GM12878 (cell line): ENCODE measurements at regions not wholly inside any gene's neighbourhood (a gene's known extent, or its start where the extent isn't known, plus 50 kb on each side); places are given as distances from the start of the nearest gene placed in this dataset.

Experiments used
- ATAC-seq: fragments of 200-7000 bp; cut with Tn5 transposase; 3 replicates; pipeline ENCODE4 v1.9.1; 2020; ENCODE audit warnings: mild to moderate bottlenecking, moderate library complexity
- BruUV-seq: library from RNA; stranded (reverse); fragments of 400-500 nt; replicated peaks from 2 replicates; lab custom pipeline; 2021; lab: Mats Ljungman, UMichigan
- CTCF ChIA-PET: fragments of 300-600 bp; sonication (Branson Sonifier 250); formaldehyde crosslinking; extraction: SDS; loops from one replicate; lab custom pipeline; 2021; ENCODE audit warnings: inconsistent platforms; lab: Yijun Ruan, JAX
- POLR2A ChIA-PET: fragments of 350-600 bp; formaldehyde crosslinking; extraction: SDS; loops from one replicate; lab custom pipeline; 2021; ENCODE audit warnings: inconsistent platforms; lab: Charles Lee
- RAD21 ChIA-PET: fragments of 300-600 bp; sonication (Branson Sonifier 250); formaldehyde crosslinking; loops from one replicate; lab custom pipeline; 2023; ENCODE audit warnings: antibody characterized with exemption; ENCODE audit not compliant: unreplicated experiment; lab: Charles Lee
- SMC1A ChIA-PET: fragments of 300-600 bp; sonication (Branson Sonifier 250); formaldehyde crosslinking; loops from one replicate; lab custom pipeline; 2023; ENCODE audit not compliant: unreplicated experiment, uncharacterized antibody; lab: Charles Lee
- DNase-seq: peaks from one replicate; pipeline ENCODE4 v3.0.0-alpha.2; 2011; ENCODE audit warnings: low read depth, low spot score
- FAIRE-seq: peaks from 3 replicates; lab custom pipeline; 2011; peaks lifted over from hg19 to GRCh38; lab: Jason Lieb, UNC
- H2AFZ ChIP-seq: 2 replicates; pipeline ENCODE4 v1.6.0; 2011; ENCODE audit warnings: low read depth, low read length, control low read depth; ENCODE audit not compliant: control insufficient read depth
- H3K27ac ChIP-seq: 2 replicates; pipeline ENCODE4 v1.5.1; 2011; ENCODE audit warnings: control low read depth; ENCODE audit not compliant: control insufficient read depth, insufficient read depth
- H3K27me3 ChIP-seq, 2 experiments: replicated peaks in 1 of 2; 2 replicates each; pipeline versions ENCODE4 v1.6.0 to v1.6.1; 2011; ENCODE audit warnings: low read length in 1 of 2; ENCODE audit not compliant: control insufficient read depth in 2 of 2, insufficient read depth in 2 of 2
- H3K36me3 ChIP-seq, 2 experiments: 2 replicates each; pipeline ENCODE4 v1.5.1; 2011; ENCODE audit warnings: low read length in 1 of 2; ENCODE audit not compliant: control insufficient read depth in 2 of 2, insufficient read depth in 2 of 2
- H3K4me1 ChIP-seq: 2 replicates; pipeline ENCODE4 v1.6.1; 2011; ENCODE audit warnings: mild to moderate bottlenecking, low read length, moderate library complexity, mixed read lengths; ENCODE audit not compliant: control insufficient read depth, insufficient read depth
- H3K4me2 ChIP-seq: 2 replicates; pipeline ENCODE4 v1.6.0; 2011; ENCODE audit warnings: control low read depth; ENCODE audit not compliant: control insufficient read depth, insufficient read depth
- H3K4me3 ChIP-seq: fragments of 200-600 bp; sonication (generic); 2 replicates; pipeline ENCODE4 v1.5.1; 2016
- H3K79me2 ChIP-seq: 2 replicates; pipeline ENCODE4 v1.6.0; 2011; ENCODE audit warnings: low read length; ENCODE audit not compliant: control insufficient read depth, insufficient read depth
- H3K9ac ChIP-seq: 2 replicates; pipeline ENCODE4 v1.8.0; 2011; ENCODE audit warnings: low read length, control low read depth, mixed read lengths; ENCODE audit not compliant: control insufficient read depth, insufficient read depth
- H3K9me3 ChIP-seq: replicated peaks from 3 replicates; pipeline ENCODE4 v1.5.1; 2011; ENCODE audit warnings: mild to moderate bottlenecking, low read length; ENCODE audit not compliant: control insufficient read depth, insufficient read depth
- H4K20me1 ChIP-seq: 2 replicates; pipeline ENCODE4 v1.6.0; 2011; ENCODE audit not compliant: control insufficient read depth, insufficient read depth
- ATF7 ChIP-seq: fragments of 450-650 bp; IDR thresholded peaks from 2 replicates; pipeline ENCODE4 v1.6.1; 2016; ENCODE audit warnings: low read depth, mild to moderate bottlenecking
- CBX5 ChIP-seq: sonication (generic); IDR thresholded peaks from 2 replicates; pipeline ENCODE4 v1.6.1; 2016; ENCODE audit warnings: low read depth, moderate library complexity, mild to moderate bottlenecking, inconsistent platforms
- EP300 ChIP-seq, 2 experiments: fragments of 150-350 bp in 1 of 2; IDR thresholded peaks; 2 replicates each; pipeline ENCODE4 v1.6.1; 2011 to 2012; ENCODE audit warnings: low read depth in 2 of 2, low read length in 2 of 2, borderline replicate concordance in 1 of 2, improper control_type of control experiment in 1 of 2, inconsistent platforms in 1 of 2; ENCODE audit not compliant: control insufficient read depth in 1 of 2
- FOXK2 ChIP-seq: fragments of 450-650 bp; IDR thresholded peaks from 2 replicates; pipeline ENCODE4 v1.6.1; 2017; ENCODE audit warnings: mild to moderate bottlenecking, moderate library complexity
- GABPA ChIP-seq: IDR thresholded peaks from 2 replicates; pipeline ENCODE4 v1.6.1; 2014; ENCODE audit warnings: antibody characterized with exemption, low read depth, mild to moderate bottlenecking, inconsistent platforms
- IKZF1 ChIP-seq: fragments of 450-650 bp; conservative IDR thresholded peaks from 2 replicates; pipeline ENCODE4 v1.6.1; 2017; ENCODE audit warnings: antibody characterized with exemption, mild to moderate bottlenecking
- MLLT1 ChIP-seq: fragments of 450-650 bp; IDR thresholded peaks from 2 replicates; pipeline ENCODE4 v1.6.1; 2016; ENCODE audit warnings: mild to moderate bottlenecking
- MYB ChIP-seq: fragments of 150-350 bp; IDR thresholded peaks from 2 replicates; pipeline ENCODE4 v1.6.1; 2014; ENCODE audit warnings: mild to moderate bottlenecking, low read depth, low read length, borderline replicate concordance
- MYC ChIP-seq: IDR thresholded peaks from 2 replicates; pipeline ENCODE4 v1.6.1; 2011; ENCODE audit warnings: mild to moderate bottlenecking, low read length, moderate library complexity, inconsistent platforms; ENCODE audit not compliant: insufficient read depth, insufficient replicate concordance, insufficient read length, severe bottlenecking
- RB1 ChIP-seq: fragments of 450-650 bp; formaldehyde crosslinking; IDR thresholded peaks from 2 replicates; pipeline ENCODE4 v1.6.1; 2017; ENCODE audit warnings: mild to moderate bottlenecking, borderline replicate concordance
- RELA ChIP-seq: fragments of 450-650 bp; IDR thresholded peaks from 2 replicates; pipeline ENCODE4 v1.8.0; 2014; ENCODE audit warnings: borderline replicate concordance; ENCODE audit not compliant: partially characterized antibody
- SMC3 ChIP-seq: IDR thresholded peaks from 2 replicates; pipeline ENCODE4 v1.6.1; 2011; ENCODE audit warnings: low read length, improper control_type of control experiment, borderline replicate concordance
- TAF1 ChIP-seq: IDR thresholded peaks from 2 replicates; pipeline ENCODE4 v1.6.1; 2011; ENCODE audit warnings: mild to moderate bottlenecking, low read depth, low read length, borderline replicate concordance
- ZBED1 ChIP-seq: IDR thresholded peaks from 2 replicates; pipeline ENCODE4 v1.6.1; 2016; ENCODE audit warnings: borderline replicate concordance
- ZBTB4 ChIP-seq: fragments of 450-650 bp; formaldehyde crosslinking; IDR thresholded peaks from 2 replicates; pipeline ENCODE4 v1.4.0; 2022; ENCODE audit warnings: mild to moderate bottlenecking, moderate library complexity
- ZSCAN29 ChIP-seq: fragments of 450-650 bp; IDR thresholded peaks from 2 replicates; pipeline ENCODE4 v1.6.1; 2017; ENCODE audit warnings: mild to moderate bottlenecking, moderate library complexity
- WGBS: methylation state at CpG from one replicate; pipeline ENCODE4 v1.1.6; 2016; ENCODE audit warnings: low lambda C conversion rate; ENCODE audit not compliant: insufficient replicate concordance, insufficient coverage; ENCODE audit errors: missing lambda C conversion rate; 5-methylcytosine and 5-hydroxymethylcytosine counted together
- in situ Hi-C: fragments of 300-500 bp; cut with MboI; formaldehyde crosslinking; loops from 9 replicates; pipeline ENCODE4 v1.14.3; 2018; ENCODE audit warnings: mixed read lengths
- intact Hi-C: fragments of 100-400 bp; cut with micrococcal nuclease; formaldehyde crosslinking; loops from one replicate; pipeline ENCODE4 v1.14.2; 2022; ENCODE audit not compliant: unreplicated experiment

- peak; percentile 34 for ATAC-seq
- Histone ChIP-seq H3K9me3 (peaks cover 2% of the 10 kb centered on the region; the same call in 2 of the 3 replicates), H3K9ac (peak overlapping the region; percentile 69), H3K27ac (peak overlapping the region; percentile 96), H3K27me3 (no peaks in the 10 kb centered on the region), H3K4me3 (peak overlapping the region; percentile 41), H3K79me2 (peaks cover 43% of the 10 kb centered on the region), H3K36me3 (no peaks in the 10 kb centered on the region), H3K4me2 (peak overlapping the region; percentile 77), H3K4me1 (peaks cover 42% of the 10 kb centered on the region), H2AFZ (no peak overlapping the region), H4K20me1 (no peaks in the 10 kb centered on the region)
- CTCF ChIA-PET = interaction anchor here (0.8 to 6.3 kb wide), 8 partner anchors 12 to 134 kb away, joined by 3 to 63 read pairs (median 23); partner anchors contain the start of gene FUT8
- POLR2A ChIA-PET = interaction anchor here (0.8 to 12.3 kb wide), 11 partner anchors 11 to 110 kb away, joined by 3 to 223 read pairs (median 4); no protein-coding TSS in a partner anchor
- no peak for FAIRE-seq
- in situ Hi-C loops (no loop called here), intact Hi-C loops (loop anchor here (1.0 to 5.0 kb wide), 5 partner anchors 18 to 136 kb away; partner anchors contain the start of gene FUT8)
- no peak for DNase-seq
- SMC1A ChIA-PET = interaction anchor here (0.8 to 17.0 kb wide), 16 partner anchors 8 to 521 kb away, joined by 3 to 391 read pairs (median 6); partner anchors contain the start of gene FUT8
- no TSS peak for BruUV-seq
- WGBS = 2% methylated on average over 8 of the region's 8 CpGs
- RAD21 ChIA-PET = interaction anchor here (0.7 to 11.2 kb wide), 18 partner anchors 8 to 334 kb away, joined by 3 to 272 read pairs (median 5); partner anchors contain the start of gene FUT8
- TF ChIP-seq CBX5 = no peak
- 0 out of 2 replicates have a peak, but pooled peaks have one; percentile 8 for TF ChIP-seq GABPA
- TF ChIP-seq MYC = no peak
- TF ChIP-seq IKZF1 = no peak; the same call in 1 of the 2 replicates
- TF ChIP-seq ZBTB4 (CRISPR knock-in tag) = no peak
- TF ChIP-seq SMC3 = 0 out of 2 replicates have a peak, but pooled peaks have one; percentile 15
- no peak for TF ChIP-seq MLLT1
- peak; percentile 39 for TF ChIP-seq RELA
- TF ChIP-seq FOXK2 = no peak
- TF ChIP-seq ZSCAN29 = no peak
- no peak for TF ChIP-seq TAF1
- TF ChIP-seq RB1 = no peak
- TF ChIP-seq ATF7 = no peak
- no peak for TF ChIP-seq MYB
- TF ChIP-seq EP300 (IDR thresholded peaks at IDR 0.05; ENCODE audit: borderline replicate concordance in 1 of 2, control insufficient read depth in 1 of 2, low read depth in 2 of 2, low read length in 2 of 2) = peak in 1 of 2 experiments; percentile 41; a peak in 1 of 4 replicates
- peak; percentile 17; the same call in 1 of the 2 replicates for TF ChIP-seq ZBED1
Observed at GRCh38 chr14:65303190-65303898, 109.2 kb upstream of the FUT8 start.
